ENCODE measurements at regions not wholly inside any gene's neighbourhood (a gene's known extent, or its start where the extent isn't known, plus 50 kb on each side); places are given as distances from the start of the nearest gene placed in this dataset.
A peak's percentile ranks its signal among the peaks of the same experiment; 100 is the strongest.

GRCh38 chr12:125228519-125229260, 163.5 kb downstream of the AACS start:
- no peak for DNase-seq

- no peak for DNase-seq
Observed at GRCh38 chr12:125229878-125230530, 164.8 kb downstream of the AACS start.

GRCh38 chr12:125233319-125233718, 168.1 kb downstream of the AACS start:
- no peak for DNase-seq

GRCh38 chr12:125239563-125239962, 174.3 kb downstream of the AACS start:
- DNase-seq, result no peak

- DNase-seq, result no peak
Observed at GRCh38 chr12:125240717-125241116, 175.5 kb downstream of the AACS start.

GRCh38 chr12:125243811-125244210, 178.6 kb downstream of the AACS start:
- DNase-seq, result no peak

GRCh38 chr12:125244338-125244737, 179.1 kb downstream of the AACS start:
- DNase-seq, result no peak

GRCh38 chr12:125245581-125246557, 180.6 kb downstream of the AACS start:
- DNase-seq, result peak; percentile 43

GRCh38 chr12:125247477-125247876, 182.2 kb downstream of the AACS start:
- DNase-seq, result no peak

- DNase-seq, result no peak
Observed at GRCh38 chr12:125249066-125249824, 184.0 kb downstream of the AACS start.

- DNase-seq, result no peak
Observed at GRCh38 chr12:125249932-125250331, 184.7 kb downstream of the AACS start.

- no peak for DNase-seq
Observed at GRCh38 chr12:125254236-125254635, 189.0 kb downstream of the AACS start.

GRCh38 chr12:125254856-125255255, 189.6 kb downstream of the AACS start:
- no peak for DNase-seq

GRCh38 chr12:125255935-125256633, 190.8 kb downstream of the AACS start:
- no peak for DNase-seq

GRCh38 chr12:125256634-125256936, 191.3 kb downstream of the AACS start:
- no peak for DNase-seq

GRCh38 chr12:125259178-125259867, 194.1 kb downstream of the AACS start:
- no peak for DNase-seq

GRCh38 chr12:125262851-125263250, 197.6 kb downstream of the AACS start:
- DNase-seq, result no peak

- DNase-seq, result no peak
Observed at GRCh38 chr12:125263385-125263784, 198.2 kb downstream of the AACS start.

- DNase-seq, result no peak
Observed at GRCh38 chr12:125267114-125267513, 201.9 kb downstream of the AACS start.

- DNase-seq, result no peak
Observed at GRCh38 chr12:125269276-125269675, 204.0 kb downstream of the AACS start.

- DNase-seq, result no peak
Observed at GRCh38 chr12:125271892-125272291, 206.7 kb downstream of the AACS start.

Data from midbrain (tissue), 1 donor.